Activated B cell treated with CpG ODN at 0.5 μM for 24 hours (primary cell): ENCODE measurements at regions not wholly inside any gene's neighbourhood (a gene's known extent, or its start where the extent isn't known, plus 50 kb on each side); places are given as distances from the start of the nearest gene placed in this dataset.

ENCODE experiments used
- ATAC-seq: fragments of 200-7000 bp; cut with Tn5 transposase; one replicate; pipeline ENCODE4 v1.10.0; 2021; ENCODE audit warnings: low read depth, mild to moderate bottlenecking, moderate library complexity
- CTCF ChIA-PET: fragments of 350-600 bp; sonication (Branson Sonifier 250); formaldehyde crosslinking; loops from one replicate; lab custom pipeline; 2021; ENCODE audit warnings: antibody characterized with exemption; lab: Charles Lee
- POLR2A ChIA-PET: fragments of 350-600 bp; sonication (Branson Sonifier 250); formaldehyde crosslinking; loops from one replicate; lab custom pipeline; 2021; ENCODE audit warnings: antibody characterized with exemption; lab: Charles Lee
- DNase-seq: peaks from one replicate; pipeline ENCODE4 v3.0.0; 2022
- H3K27ac Mint-ChIP-seq: one replicate; pipeline ENCODE4 v1.8.0; 2020; ENCODE audit warnings: mixed read lengths
- H3K27me3 Mint-ChIP-seq: one replicate; pipeline ENCODE4 v1.8.0; 2021; ENCODE audit warnings: mixed read lengths
- H3K36me3 Mint-ChIP-seq: one replicate; pipeline ENCODE4 v1.8.0; 2021; ENCODE audit warnings: low read depth, mixed read lengths
- H3K4me1 Mint-ChIP-seq: one replicate; pipeline ENCODE4 v1.8.0; 2021; ENCODE audit warnings: mixed read lengths
- H3K4me3 Mint-ChIP-seq: one replicate; pipeline ENCODE4 v1.8.0; 2020; ENCODE audit warnings: mild to moderate bottlenecking, mixed read lengths
- H3K9me3 Mint-ChIP-seq: one replicate; pipeline ENCODE4 v1.8.0; 2020; ENCODE audit warnings: mixed read lengths
- CTCF ChIP-seq: fragments of 200-600 bp; IDR thresholded peaks from one replicate; pipeline ENCODE4 v1.8.0; 2022; ENCODE audit warnings: antibody characterized with exemption, mild to moderate bottlenecking
- intact Hi-C: fragments of 100-400 bp; cut with micrococcal nuclease; formaldehyde crosslinking; loops from one replicate; pipeline ENCODE4 v1.15.1; 2024

GRCh38 chr11:26271666-26272065 lies 60.3 kb upstream of the ANO3 start:
- Mint-ChIP-seq H3K4me3 (no peak overlapping the region), H3K27ac (no peak overlapping the region), H3K36me3 (no peaks in the 10 kb centered on the region), H3K4me1 (no peaks in the 10 kb centered on the region), H3K9me3 (no peaks in the 10 kb centered on the region), H3K27me3 (peaks cover 2% of the 10 kb centered on the region)
- ChIA-PET POLR2A (no interaction called here), CTCF (interaction anchor here (2.4 kb wide), 1 partner anchor 289 kb away, joined by 9 read pairs; no protein-coding TSS in a partner anchor)
- no peak for ATAC-seq
- TF ChIP-seq CTCF: no peak
- DNase-seq: no peak
- intact Hi-C loops: loop anchor here (10.0 kb wide), 1 partner anchor 137 kb away; no protein-coding TSS in a partner anchor

GRCh38 chr11:26276798-26277424 lies 55.0 kb upstream of the ANO3 start:
- ChIA-PET POLR2A (no interaction called here), CTCF (interaction anchor here (0.6 to 2.5 kb wide), 2 partner anchors 12 to 295 kb away, joined by 3 to 14 read pairs; no protein-coding TSS in a partner anchor)
- H3K4me3 Mint-ChIP-seq: no peak overlapping the region
- no peaks in the 10 kb centered on the region for H3K36me3 Mint-ChIP-seq
- H3K27me3 Mint-ChIP-seq: peaks cover 2% of the 10 kb centered on the region
- H3K27ac Mint-ChIP-seq: no peak overlapping the region
- no peaks in the 10 kb centered on the region for H3K9me3 Mint-ChIP-seq
- intact Hi-C loops: loop anchor here (1.0 to 10.0 kb wide), 2 partner anchors 142 to 295 kb away; no protein-coding TSS in a partner anchor
- ATAC-seq (peak; percentile 79), DNase-seq (no peak)
- TF ChIP-seq CTCF: peak; percentile 94
- H3K4me1 Mint-ChIP-seq: no peaks in the 10 kb centered on the region

GRCh38 chr11:26278354-26278753 lies 53.6 kb upstream of the ANO3 start:
- POLR2A ChIA-PET: no interaction called here
- no peak overlapping the region for H3K4me3 Mint-ChIP-seq
- H3K36me3 Mint-ChIP-seq: no peaks in the 10 kb centered on the region
- H3K27ac Mint-ChIP-seq: no peak overlapping the region
- ATAC-seq (no peak), DNase-seq (no peak)
- intact Hi-C loops: loop anchor here (10.0 kb wide), 1 partner anchor 144 kb away; no protein-coding TSS in a partner anchor
- peaks cover 2% of the 10 kb centered on the region for H3K27me3 Mint-ChIP-seq
- no peaks in the 10 kb centered on the region for H3K9me3 Mint-ChIP-seq
- no peaks in the 10 kb centered on the region for H3K4me1 Mint-ChIP-seq
- no peak for TF ChIP-seq CTCF
- CTCF ChIA-PET: interaction anchor here (2.5 kb wide), 1 partner anchor 296 kb away, joined by 14 read pairs; no protein-coding TSS in a partner anchor
